GM18520 (cell line): ENCODE measurements at regions not wholly inside any gene's neighbourhood (a gene's known extent, or its start where the extent isn't known, plus 50 kb on each side); places are given as distances from the start of the nearest gene placed in this dataset.
"Not testable (repeated sequence)": the region's sequence is repeated elsewhere in the genome, so short reads cannot be mapped to it uniquely, and the experiment has no call there.

ENCODE experiments used
- ATAC-seq: cut with Tn5 transposase; IDR thresholded peaks from one replicate; pipeline ENCODE4 v1.9.1; 2021; ENCODE audit not compliant: unreplicated experiment

DNA sequence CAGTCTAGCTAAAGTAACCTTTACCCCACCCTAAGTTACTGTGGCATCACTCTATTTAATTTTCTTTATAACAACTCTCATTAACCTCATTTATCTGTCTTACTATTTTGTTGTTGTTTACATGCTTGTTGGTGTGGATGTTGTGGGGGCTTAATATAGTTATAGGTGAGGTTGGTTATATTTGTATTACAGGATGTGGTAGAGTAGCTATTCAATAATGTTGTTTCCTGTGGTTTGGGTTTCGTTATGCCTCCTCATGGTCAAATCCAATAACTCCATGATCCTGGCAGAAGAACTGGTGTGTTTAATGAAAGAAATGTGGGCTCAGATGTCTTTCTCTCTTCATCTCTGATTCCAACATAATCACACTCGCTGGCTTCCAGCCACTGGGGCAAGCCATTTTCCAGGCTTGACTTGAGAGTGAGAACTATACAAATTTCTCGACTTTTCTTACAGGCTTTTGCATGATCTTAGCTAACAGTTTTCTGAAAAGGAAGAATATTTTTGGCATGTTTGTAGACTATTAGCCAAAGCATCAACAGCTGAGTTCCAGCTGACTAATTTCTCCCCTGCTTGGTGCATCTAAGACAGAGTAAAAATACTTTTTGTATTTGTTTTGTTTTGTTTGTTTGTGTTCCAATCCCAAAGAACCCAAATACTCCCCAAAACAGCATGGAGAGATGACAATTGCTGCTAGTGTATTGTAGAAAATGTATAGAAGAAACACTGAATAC is 303.7 kb upstream of the PAPPA start:
- no peak for ATAC-seq

DNA sequence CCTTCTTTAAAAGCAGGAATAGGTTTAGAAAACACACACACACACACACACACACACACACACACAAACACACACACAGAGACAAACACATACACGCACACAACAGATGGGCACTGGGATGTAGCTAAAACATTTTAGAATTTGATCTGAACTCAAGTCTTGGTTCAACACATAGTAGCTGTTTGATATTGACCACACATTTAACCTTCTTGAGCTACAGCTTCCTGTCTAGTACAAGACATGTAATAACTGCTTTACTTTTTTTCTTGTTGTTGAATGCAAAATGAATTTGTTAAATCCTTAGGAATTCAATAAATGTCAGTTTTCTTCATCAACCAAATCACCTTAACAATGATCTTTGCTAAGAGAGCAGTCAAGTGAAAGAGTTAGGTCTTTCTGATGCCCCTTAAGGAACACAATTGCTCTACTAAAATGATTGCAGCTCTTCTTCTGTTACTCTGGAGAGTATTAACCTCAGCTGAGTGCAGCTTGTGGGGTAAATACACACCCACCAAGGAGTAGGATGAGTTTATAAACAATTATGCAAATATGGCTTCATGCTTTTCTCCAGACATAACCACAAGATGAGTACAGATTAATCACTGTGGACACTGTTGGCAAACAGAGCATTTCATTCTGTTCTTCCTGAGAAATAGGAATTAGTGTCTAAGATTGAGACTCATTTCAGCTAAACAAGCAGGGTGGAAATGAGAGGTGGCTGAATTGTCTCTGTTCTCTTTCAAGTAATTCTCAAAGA is 302.9 kb upstream of the PAPPA start:
- ATAC-seq: no peak

DNA sequence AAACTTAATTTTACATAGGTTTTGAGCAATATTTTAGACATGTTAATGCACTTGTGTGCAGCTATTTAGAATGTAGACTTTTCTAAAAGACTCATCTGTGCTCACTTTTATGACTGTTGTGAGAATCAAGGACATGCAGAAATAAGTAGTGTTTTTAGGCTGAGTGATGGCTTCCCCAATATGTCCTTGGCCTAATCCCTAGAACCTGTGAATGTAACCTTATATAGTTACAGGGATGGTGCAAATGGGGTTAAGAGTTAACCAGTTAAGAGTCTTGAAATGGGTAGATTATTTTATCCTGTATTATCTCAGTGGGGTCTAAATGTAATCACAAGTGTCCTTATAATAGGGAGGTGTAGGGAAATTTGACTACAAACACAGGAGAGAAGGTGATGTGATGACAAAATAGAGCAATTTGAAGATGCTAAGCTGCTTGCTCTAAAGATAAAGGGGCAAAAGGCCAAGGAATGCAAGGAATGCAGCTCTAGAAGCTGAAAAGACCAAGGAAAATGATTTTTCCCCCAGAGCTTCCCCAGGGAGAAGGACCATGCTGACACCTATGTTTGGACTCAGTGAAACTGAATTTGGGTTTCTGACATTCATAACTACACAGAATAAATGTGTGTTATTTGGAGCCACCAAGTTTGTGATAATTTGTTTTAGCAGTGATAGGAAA is 298.0 kb upstream of the PAPPA start:
- no peak for ATAC-seq

DNA sequence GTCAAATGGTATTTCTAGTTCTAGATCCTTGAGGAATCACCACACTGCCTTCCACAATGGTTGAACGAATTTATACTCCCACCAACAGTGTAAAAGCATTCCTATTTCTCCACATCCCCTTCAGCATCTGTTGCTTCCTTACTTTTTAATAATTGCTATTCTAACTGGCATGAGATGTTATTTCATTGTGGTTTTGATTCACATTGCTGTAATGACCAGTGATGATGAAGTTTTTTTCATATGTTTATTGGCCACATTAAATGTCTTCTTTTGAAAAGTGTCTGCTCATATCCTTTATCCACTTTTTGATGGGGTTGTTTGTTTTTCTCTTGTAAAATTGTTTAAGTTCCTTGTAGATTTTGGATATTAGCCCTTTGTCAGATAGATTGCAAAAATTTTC is 295.2 kb upstream of the PAPPA start:
- not testable (repeated sequence) for ATAC-seq

DNA sequence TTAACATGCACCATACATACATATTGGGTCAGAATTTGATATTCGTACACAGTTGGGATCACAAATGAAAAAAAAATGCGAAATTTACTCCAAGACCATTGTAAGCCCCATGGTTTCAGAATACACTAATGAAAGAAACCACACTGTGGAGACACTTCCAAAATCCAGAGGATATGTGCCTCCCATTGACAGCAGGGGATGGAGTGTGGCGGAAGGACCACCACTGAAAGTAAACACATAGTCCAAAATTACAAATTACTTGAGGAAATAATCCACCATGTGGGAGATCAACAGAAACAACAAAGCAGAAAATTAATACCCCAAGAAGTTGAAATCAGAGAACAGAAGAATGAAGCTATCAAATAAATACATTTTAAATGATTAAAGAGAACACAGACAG is 291.6 kb upstream of the PAPPA start:
- no peak for ATAC-seq

DNA sequence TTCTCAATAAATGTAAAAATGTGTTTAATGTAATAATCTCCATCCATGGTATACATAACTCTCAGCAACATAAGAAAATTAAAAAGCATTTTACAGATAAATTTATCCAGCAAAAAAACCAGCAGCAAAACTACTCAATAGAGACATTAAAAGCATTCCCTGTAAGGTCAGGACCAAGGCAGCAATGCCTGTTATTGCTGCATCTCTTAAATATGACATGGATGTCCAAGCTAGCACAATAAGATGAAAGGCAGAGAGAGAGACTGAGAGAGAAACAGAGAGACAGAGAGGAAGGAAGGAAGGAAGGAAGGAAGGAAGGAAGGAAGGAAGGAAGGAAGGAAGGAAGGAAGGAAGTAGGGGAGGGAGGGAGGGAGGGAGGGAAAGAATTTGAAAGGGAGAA is 289.0 kb upstream of the PAPPA start:
- no peak for ATAC-seq

DNA sequence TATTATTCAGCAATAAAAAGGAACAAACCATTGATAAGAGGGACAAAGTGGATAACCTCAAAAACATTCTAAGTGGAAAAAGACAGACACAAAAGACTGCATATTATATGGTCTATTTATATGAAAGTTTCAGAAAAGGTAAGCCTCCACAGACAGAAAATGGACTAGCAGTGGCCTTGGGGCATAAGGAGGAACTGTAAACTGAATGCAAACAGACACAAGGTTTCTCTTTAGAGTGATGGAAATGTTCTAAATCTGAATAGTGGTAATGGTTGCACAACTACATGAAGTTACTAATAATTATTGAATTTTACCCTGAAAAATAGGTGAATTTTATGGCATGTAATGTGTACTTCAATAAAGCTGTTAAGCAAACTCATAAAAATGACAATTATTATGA is 286.3 kb upstream of the PAPPA start:
- ATAC-seq: no peak

DNA sequence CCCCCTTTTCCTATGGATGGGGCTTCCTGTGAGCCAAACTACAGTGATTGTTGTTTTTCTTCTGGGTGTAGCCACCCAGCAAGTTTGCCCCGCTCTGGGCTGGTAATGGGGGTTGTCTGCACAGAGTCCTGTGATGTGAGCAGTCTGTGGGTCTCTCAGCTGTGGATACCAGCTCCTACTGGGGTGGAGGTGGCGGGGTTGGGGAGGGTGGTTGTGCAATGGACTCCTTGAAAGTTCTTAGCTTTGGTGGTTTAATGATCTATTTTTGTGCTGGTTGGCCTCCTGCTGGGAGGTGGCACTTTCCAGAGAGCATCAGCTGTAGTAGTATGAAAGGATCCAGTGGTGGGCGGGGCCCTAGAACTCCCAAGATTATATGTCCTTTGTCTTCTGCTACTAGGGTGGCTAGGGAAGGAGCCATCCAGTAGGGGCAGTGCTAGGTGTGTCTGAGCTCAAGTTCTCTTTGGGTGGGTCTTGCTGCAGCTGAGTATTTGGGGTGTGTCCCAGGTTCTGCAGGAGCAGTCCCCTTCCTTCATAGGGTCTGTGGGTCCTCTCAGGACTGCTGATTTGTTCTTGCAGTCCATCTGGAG is 275.6 kb upstream of the PAPPA start:
- no peak for ATAC-seq

DNA sequence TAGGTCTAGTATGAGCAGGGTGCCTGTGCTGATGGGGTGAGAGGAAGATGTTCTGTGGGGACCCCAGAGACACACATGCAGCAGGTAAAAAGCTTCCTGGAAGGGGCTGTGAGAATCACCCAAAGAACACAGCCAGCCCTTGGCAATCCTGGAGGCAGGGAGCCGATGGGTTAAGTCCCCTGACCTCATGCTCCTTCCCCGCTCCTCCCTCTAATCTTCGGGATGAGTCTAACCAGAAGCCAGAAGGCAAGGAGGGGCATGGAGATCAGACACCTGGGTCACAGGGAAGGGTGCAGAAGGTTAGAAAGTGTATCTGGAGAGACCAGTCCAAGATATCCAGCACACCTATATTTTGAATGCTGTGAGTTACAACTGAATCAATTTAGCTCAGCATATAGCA is 274.1 kb upstream of the PAPPA start:
- ATAC-seq: no peak

DNA sequence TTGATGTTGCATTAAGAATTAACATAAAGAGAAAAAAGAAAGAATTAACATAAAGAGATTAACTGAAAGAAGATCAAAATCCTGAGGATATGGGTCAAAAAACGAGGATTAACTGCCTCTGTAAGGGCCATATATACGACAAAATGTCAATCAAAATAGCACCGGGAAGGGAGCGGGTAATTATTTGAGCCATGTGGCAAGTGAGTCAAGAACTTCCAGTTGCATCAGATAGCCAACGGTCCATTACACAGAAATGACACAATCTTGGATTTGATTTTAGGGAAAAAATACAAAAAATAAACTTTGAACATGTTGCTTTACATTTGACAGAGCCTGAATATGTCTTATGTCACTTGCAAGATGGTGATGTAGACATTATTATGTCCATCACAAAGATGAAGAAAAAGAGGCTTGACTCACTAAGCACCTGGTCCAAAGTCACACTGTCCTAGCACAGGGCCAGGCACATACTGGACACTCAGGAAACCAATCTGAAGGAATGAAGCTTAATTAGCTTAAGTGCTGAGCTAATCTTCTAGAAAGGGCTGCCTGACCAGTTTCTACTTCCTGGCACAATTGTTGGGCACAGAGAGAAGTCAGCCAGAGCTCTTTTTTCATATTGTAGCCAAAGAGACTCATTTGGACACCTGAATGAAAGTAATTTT is 273.2 kb upstream of the PAPPA start:
- ATAC-seq: no peak

DNA sequence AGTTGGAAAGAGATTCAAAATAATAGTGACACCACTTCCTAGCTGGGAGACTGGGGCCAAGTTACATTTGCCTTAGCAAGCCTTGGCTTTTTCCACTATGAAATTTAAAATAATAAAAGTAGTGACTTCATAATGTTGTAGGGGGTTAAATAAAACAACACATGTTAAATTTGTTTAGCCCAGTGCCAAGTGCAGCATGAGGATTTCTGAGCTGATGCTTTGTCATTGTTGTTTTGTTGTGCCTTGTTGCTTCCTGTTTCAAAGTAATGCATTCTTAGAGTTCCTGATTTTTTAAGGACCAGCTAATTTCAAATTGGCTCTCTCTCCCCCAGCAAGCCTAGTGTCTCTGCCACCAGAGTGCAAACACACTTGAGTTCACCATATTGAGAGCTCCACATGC is 270.7 kb upstream of the PAPPA start:
- no peak for ATAC-seq

DNA sequence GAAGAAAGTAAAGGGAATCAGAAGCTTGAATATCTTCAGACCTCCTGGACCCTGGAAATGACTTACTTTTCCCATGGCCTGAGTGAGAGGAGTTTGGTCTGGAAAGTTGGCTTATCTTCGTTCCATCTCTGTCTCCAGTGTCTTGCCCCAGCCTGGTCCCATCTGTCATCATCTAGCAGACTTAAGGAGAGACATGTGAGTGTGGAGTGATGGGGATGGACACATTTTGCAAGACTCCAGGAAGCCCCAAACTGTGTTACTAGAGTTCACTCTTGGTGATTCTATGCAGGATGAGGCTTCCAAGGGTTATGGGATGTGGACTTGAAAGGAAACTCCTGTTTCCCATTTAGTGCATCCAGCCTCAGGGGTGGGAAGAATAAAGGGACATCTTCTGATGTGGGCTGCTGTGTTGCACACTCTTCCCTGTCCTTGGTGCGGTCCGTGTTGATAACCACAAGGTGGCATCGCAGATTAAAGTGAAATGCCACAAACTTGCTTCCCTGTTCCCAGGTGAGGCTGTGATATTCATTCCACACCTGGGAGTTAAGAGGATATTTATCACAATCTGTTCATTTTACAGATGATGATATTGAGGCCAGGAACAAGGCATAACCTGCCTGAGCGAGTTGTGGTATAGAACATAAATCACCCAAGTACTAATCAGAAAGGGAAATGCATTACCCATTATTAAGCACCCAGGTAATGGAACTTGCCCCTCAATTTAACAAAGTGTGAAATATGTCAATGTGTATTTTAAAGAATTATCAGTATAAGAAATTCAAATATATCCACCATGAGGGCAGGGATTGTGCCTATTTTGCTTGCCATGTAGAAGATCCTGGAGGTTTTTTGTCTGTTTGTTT is 269.9 kb upstream of the PAPPA start:
- no peak for ATAC-seq

DNA sequence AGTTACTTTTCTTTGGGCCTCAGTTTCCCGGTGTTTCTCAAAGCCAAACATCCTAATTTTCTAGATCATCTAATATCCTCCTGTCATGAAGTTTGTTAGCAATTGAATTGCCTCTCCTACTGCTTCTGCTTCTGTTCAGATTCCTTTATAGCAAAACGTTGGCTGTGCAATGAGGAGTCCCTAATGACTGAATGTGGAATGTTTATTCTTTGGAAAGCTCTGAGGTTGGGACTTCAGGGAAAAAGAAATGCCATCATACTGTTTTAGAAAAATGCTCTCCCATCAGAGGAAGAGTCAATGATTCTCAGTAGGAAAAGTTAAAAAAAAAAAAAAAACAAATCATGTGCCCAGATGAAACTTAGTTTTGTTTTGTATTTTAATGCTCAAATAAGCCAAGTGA is 268.7 kb upstream of the PAPPA start:
- no peak for ATAC-seq

DNA sequence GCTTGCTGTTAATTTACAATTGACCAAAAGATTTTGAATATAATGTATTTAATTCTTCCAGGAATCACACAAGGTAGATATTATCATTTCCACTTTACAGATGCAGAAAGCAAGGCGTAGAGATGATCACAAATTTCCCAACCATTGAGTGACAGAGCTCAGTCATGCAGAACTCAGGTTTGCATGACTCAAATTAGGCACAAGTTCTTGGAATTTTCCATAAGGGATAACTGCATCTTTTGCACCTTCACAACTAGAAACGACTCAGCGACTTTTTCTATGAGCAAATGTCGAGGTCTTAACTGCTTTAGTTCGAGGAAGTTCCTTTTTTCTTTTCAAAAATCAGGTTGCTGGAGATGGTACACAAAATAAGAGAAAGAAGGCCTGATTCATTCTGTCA is 265.5 kb upstream of the PAPPA start:
- no peak for ATAC-seq

DNA sequence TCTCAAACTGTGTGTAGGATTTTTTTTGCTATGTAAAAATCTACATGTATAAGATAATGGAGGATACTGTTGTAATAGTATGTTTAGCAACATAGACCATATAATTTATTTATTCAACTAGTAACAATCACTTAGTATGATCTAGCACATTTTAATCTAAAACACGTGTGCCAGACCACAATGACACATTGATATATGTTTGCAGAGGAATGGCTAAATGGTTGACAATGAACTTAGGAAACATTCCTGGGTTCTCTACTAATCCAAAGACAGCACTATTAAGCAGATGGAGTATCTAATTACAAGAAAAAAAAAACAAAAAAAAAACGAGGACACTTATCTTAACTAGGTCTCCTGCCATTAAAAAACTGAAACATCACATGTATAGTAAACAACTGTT is 261.7 kb upstream of the PAPPA start:
- ATAC-seq: no peak

DNA sequence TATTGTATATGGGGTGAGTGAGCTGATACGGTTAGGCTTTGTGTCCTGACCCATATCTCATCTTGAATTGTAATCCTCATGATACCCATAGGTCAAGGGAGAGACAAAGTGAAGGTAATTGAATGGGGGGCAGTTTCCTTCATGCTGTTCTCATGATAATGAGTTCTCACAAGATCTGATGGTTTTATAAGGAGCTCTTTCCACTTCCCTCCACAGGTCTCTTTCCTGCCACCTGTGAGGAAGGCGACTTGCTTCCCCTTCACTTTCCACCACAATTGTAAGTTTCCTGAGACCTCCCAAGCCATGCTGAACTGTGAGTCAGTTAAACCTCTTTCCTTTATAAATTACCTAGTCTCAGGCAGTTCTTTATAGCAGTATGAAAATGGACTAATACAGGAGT is 255.1 kb upstream of the PAPPA start:
- not testable (repeated sequence) for ATAC-seq

DNA sequence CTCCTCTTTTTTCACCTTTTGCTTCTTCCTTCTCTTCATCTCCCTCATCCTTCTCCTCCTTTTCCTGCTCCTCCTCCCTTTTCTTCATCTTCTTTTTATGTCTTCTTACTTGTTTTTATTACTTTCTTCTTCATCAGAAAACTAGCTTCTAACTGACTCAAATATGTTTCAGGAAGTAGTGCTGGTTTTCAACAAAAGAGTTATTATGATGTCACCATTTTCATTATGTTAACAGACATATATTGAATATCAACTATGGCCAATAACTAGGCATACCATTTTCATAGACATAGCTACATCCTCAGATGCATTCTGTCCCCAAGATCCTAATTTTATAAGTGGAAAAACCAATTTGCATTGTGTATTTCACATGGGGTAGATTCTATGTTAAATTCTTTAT is 252.9 kb upstream of the PAPPA start:
- ATAC-seq: no peak

DNA sequence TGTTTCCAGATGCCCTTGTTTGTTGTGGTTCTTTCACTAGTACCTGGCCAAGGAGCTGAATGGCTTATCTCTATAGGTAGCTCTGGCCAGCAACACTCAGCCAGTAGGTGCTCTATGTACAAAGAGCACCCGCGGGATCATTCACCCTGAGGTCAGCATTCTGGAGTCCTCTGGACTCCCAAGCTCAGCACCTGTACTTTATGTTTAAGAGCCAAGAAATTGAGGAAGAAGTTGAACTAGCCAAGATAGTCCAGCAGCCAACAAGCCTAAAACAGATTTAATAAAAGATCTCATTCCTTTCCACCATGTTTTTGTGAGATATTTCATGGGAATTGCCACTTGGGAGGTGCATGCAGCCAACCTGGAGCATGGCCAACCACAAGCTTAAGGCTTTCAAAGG is 242.6 kb upstream of the PAPPA start:
- no peak for ATAC-seq

DNA sequence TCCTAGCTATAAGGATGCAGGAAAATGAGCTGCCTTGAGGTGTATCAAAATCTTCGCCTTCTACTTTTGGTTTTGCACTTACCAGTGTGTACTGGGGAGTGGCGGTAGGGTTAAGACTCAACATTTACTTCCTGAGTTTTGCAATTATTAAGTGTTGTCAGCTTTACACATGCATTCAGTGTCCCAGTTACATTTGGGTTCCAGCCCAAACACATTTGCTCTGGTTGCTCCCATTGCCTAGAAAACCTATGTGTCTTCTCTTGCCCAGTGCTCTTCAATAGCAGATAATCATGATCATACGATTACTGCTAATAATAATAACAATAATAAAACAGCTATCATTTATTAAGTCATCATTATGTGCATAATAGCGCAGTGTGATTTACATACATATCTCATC is 241.5 kb upstream of the PAPPA start:
- ATAC-seq: no peak

DNA sequence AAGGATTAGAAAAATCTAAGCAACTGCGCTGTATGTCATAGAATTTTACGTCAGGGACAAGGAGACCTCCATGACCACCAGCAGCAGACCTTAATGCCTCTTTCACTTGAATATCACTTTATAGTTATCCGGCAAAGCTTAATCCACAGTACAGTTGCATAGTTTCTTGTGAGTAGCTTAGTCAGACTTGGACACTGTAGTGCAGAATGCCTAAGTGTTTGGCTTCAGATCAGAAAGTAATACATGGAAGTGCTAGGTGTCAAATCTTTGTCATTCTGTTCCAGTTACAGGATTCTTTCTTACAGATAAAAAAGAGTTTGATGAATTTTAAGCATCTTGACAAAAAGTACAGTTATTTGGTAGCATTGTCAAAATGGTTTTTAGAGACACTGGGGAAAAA is 239.9 kb upstream of the PAPPA start:
- ATAC-seq: no peak
